ENCODE measurements at regions not wholly inside any gene's neighbourhood (a gene's known extent, or its start where the extent isn't known, plus 50 kb on each side); places are given as distances from the start of the nearest gene placed in this dataset.

DNA sequence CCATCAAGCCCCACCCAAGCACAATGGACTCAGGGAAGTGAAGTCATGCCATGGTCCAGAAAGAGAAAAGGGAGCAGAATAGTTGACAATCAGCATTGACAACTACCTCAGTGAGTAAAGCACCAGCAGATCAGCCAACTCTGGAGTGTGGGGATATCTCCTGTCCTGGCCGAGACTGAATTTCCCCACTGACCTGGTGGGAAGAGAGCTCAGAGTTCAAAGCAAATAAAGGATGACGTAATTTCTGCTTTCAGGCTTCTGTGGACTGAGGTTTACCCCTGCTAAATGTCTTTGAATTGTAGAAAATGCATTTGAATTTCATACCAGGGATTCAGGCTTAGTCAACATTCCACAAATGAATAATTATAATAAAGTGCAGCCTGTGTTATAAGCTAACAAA, 152.9 kb downstream of the CBLN1 start:
- TF ChIP-seq POLR2AphosphoS5 (IDR thresholded peaks at IDR 0.05; ENCODE audit: low read depth, low read length), result no peak
- TF ChIP-seq POLR2A (IDR thresholded peaks at IDR 0.05; ENCODE audit: low read depth, low read length), result no peak
- no peak for TF ChIP-seq TAF1 (IDR thresholded peaks at IDR 0.05; ENCODE audit: borderline replicate concordance, low read depth, low read length)

All from GM12892 (cell line).